ENCODE measurements at regions not wholly inside any gene's neighbourhood (a gene's known extent, or its start where the extent isn't known, plus 50 kb on each side); places are given as distances from the start of the nearest gene placed in this dataset.

- no peak for DNase-seq (ENCODE audit: low read depth)
These were observed 70.6 kb upstream of the GGTLC1 start for GRCh38 chr20:24059174-24059573.

- no peak for DNase-seq (ENCODE audit: low read depth)
These were observed 67.9 kb upstream of the GGTLC1 start for GRCh38 chr20:24056491-24056890.

GRCh38 chr20:24052599-24053275 is 64.2 kb upstream of the GGTLC1 start:
- DNase-seq (ENCODE audit: low read depth): no peak

DNA sequence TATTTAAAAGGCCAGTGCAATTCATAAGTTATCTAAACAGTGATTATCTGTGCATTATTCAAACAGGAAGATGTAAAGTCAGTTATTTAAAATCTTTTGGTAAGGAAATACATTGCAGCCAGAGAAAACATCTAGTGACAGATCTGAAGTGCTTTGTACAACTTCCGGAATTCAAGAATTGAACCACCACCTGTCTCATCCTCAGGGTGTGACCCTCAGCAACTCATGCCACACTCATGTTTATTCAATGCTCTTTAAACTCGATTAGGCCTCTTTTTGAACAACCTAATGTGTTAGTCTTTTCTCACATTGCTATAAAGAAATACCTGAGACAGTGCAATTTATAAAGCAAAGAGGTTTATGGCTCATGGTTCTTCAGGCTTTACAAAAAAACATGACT is 62.6 kb upstream of the GGTLC1 start:
- no peak for DNase-seq (ENCODE audit: low read depth)

- DNase-seq (ENCODE audit: low read depth): no peak
These were observed 61.5 kb upstream of the GGTLC1 start for GRCh38 chr20:24050119-24050518.

DNA sequence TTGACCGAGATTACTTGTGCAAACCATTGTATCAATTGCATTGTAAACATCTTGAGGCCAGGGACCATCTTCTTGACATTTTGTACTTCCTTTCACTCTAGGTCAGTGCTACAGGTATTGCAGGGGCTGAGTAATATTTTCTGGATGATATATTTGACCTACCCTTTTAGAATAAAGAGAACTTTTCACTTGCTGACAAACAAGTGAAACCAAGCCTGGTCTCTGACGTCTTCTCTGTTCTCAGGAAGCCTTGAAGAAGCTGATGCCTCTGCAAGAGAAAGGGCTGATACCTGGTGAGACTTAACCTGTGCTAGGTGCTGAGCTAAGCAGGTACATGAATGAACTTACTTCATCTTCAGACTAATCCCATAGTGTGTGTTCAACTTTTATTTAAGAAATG is 60.5 kb upstream of the GGTLC1 start:
- DNase-seq (ENCODE audit: low read depth): no peak

DNA sequence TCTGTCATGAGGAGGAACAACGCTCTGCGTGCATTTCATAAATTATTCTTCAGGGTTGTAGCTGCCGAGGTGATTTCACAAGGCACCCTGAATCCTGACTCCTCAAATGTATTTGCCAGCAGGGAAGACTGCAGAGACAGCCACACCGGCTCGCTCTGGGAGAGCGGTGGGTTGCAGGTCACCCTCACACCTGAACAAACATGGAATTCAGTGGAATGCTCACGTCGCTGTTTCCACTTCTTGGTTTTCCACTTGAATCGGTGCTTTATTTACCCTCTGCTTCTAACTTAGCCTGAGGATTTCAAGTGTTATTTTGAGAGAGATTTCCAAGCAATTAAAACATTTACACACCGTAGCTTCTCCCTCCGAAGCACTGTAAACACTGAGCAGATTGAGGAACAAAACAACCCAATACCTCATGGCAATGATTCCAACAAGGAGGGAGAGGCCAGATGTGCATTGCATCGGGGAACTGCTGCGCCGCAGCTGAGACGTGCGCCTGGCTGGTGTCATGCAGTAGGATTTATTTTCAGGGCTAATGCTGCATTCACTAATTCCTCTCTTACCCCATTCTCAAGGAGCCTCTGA is 59.5 kb upstream of the GGTLC1 start:
- no peak for DNase-seq (ENCODE audit: low read depth)

DNA sequence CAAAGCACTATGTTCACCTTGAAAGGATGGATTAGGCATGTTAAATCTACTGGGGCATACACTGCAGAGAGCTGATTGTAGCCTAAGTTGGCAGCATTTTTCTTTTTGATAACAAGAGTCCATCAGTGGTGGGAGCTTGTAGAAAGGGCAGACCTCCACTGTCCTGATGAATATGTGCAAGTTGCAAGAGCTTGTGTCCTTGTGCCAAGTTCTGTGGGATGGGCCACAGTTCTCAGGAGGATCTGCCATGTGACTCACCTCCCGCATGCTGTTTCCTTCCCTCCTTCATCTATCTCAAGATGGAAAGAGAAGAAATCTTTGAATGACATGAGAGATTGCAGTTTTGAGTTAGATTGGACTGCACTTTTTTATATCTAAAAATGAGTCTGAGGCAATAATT is 58.3 kb upstream of the GGTLC1 start:
- DNase-seq (ENCODE audit: low read depth): no peak

DNA sequence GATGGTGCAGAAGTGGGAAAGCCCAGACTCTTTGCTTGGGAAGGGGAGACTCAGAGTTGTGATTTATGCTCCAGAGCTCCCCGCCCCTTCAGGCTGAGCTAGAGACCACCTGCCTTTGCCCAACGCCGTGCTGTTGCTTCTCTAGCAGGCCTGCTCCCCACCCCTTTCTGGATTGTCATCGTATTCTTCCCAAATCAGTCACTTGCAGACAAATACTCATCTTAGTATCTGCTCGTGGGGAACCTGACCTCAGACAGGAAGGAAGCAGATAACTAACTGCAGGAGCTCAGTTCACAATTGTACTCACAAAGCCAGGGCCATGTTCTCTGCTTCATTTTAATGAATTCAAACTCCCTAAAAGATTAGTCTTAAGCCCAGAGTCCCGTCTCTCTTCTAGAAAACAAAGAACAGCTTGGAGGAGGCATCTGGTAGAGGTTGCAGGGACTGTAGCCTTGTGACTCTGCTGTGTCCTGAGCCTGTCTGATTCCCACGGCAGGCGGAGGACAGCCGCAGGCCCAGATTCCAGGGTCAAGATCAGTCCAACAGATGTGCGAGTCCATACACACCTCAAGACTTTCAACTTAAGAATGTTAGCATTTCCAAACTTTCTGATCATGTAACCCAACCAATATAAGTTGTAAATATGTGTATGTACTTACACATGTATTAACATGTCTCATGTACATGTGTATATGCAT is 57.2 kb upstream of the GGTLC1 start:
- no peak for DNase-seq (ENCODE audit: low read depth)

- DNase-seq (ENCODE audit: low read depth): no peak
These were observed 54.7 kb upstream of the GGTLC1 start for GRCh38 chr20:24043294-24043693.

GRCh38 chr20:24042646-24043045 is 54.1 kb upstream of the GGTLC1 start:
- no peak for DNase-seq (ENCODE audit: low read depth)

GRCh38 chr20:24040896-24041459 is 52.4 kb upstream of the GGTLC1 start:
- DNase-seq (ENCODE audit: low read depth): no peak

DNA sequence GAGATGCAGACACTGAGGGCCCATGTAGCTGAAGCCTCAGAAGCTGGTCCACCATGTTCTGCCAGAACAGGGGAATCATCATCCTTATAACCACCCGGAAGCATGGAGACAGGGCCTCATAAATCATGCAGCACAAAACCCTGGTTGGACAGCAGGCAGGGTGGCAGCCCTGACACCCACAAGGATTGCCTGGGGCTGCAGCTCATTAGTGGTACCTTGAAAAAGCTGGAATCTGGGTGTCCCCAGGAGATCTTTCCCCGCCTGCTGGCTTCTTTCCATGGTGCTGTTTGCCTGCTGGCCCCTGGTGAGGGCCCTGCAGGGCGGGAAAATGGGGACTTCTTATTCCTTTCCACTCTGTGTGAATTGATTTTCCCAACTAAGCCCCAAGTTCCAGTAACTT is 50.6 kb upstream of the GGTLC1 start:
- no peak for DNase-seq (ENCODE audit: low read depth)

Data from stimulated activated CD8-positive, alpha-beta memory T cell treated with anti-CD3 and anti-CD28 coated beads, Interleukin-12 subunit alpha, Interleukin-12 subunit beta, amount 100 ng/mL, for 1 hour (primary cell).